Activated naive CD4-positive, alpha-beta T cell treated with anti-CD3 and anti-CD28 coated beads, Interleukin-2, amount 10 ng/mL, durations not matched to agents 7 days and 5 days (primary cell): ENCODE measurements at regions not wholly inside any gene's neighbourhood (a gene's known extent, or its start where the extent isn't known, plus 50 kb on each side); places are given as distances from the start of the nearest gene placed in this dataset.
"Not testable (repeated sequence)": the region's sequence is repeated elsewhere in the genome, so short reads cannot be mapped to it uniquely, and the experiment has no call there.

ENCODE experiments used
- CTCF ChIA-PET: fragments of 350-600 bp; sonication (Branson Sonifier 250); formaldehyde crosslinking; loops from one replicate; lab custom pipeline; 2021; ENCODE audit warnings: antibody characterized with exemption; lab: Charles Lee
- DNase-seq: peaks from one replicate; pipeline ENCODE4 v3.0.0-alpha.2; 2020
- H3K27ac Mint-ChIP-seq: one replicate; pipeline ENCODE4 v1.8.0; 2021; ENCODE audit warnings: mild to moderate bottlenecking, moderate library complexity, mixed read lengths
- H3K27me3 Mint-ChIP-seq: one replicate; pipeline ENCODE4 v1.8.0; 2021; ENCODE audit warnings: mild to moderate bottlenecking, mixed read lengths
- H3K36me3 Mint-ChIP-seq: one replicate; pipeline ENCODE4 v1.8.0; 2021; ENCODE audit warnings: mixed read lengths
- H3K4me1 Mint-ChIP-seq: one replicate; pipeline ENCODE4 v1.8.0; 2021; ENCODE audit warnings: mixed read lengths
- H3K4me3 Mint-ChIP-seq: one replicate; pipeline ENCODE4 v1.8.0; 2021; ENCODE audit warnings: mild to moderate bottlenecking, moderate library complexity, mixed read lengths
- H3K9me3 Mint-ChIP-seq: one replicate; pipeline ENCODE4 v1.8.0; 2021; ENCODE audit warnings: mixed read lengths

DNA sequence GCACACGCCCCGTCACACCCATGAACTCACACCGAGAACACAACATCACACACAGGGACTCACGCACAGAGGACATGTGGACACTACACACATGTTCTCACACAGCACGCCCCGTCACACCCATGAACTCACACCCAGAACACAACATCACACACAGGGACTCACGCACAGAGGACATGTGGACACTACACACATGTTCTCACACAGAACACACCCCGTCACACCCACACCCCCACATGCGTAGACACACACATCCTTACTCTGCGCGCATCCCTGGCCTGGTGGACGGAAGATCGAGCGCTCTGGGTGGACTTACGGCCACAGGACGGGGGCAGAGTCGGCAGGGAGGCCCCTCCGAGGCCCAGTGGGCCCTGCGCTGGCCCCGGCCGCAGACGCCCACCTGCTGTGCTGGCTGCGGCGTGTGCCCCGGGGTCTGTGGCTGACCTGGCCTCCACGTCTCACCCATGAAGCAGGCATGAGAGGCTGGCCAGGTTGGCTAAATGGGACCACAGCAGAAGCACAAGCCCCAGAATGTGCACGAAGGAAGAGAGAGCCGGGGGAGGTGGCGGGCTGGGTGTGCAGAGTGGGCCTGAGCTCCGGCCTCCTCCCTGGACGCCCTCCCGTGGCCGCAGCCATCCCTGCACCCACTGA lies 125.5 kb downstream of the METRNL start:
- not testable (repeated sequence) for H3K4me3 Mint-ChIP-seq, H3K27ac Mint-ChIP-seq, DNase-seq, H3K36me3 Mint-ChIP-seq, H3K9me3 Mint-ChIP-seq
- Mint-ChIP-seq H3K27me3 (peaks cover 16% of the 10 kb centered on the region), H3K4me1 (peaks cover 28% of the 10 kb centered on the region)
- CTCF ChIA-PET = interaction anchor here (1.3 kb wide), 1 partner anchor 18 kb away, joined by 3 read pairs; no protein-coding TSS in a partner anchor

DNA sequence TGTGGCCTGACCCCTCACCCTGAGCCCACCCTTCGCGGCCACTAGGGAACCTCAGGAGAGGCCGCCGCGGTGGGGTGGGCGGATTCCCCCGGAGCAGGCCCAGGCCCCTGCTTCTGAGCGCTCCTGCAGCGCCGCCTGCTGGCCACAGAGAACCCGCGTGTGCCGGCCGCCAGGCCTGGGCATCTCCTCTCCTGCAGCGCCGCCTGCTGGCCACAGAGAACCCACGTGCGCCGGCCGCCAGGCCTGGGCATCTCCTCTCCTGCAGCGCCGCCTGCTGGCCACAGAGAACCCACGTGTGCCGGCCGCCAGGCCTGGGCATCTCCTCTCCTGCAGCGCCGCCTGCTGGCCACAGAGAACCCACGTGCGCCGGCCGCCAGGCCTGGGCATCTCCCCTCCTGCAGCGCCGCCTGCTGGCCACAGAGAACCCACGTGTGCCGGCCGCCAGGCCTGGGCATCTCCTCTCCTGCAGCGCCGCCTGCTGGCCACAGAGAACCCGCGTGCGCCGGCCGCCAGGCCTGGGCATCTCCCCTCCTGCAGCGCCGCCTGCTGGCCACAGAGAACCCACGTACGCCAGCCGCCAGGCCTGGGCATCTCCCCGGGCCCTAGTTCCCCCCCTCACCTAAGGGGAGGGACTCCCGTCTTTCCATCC lies 126.1 kb downstream of the METRNL start:
- H3K4me3 Mint-ChIP-seq, H3K27ac Mint-ChIP-seq, CTCF ChIA-PET: not testable (repeated sequence)

DNA sequence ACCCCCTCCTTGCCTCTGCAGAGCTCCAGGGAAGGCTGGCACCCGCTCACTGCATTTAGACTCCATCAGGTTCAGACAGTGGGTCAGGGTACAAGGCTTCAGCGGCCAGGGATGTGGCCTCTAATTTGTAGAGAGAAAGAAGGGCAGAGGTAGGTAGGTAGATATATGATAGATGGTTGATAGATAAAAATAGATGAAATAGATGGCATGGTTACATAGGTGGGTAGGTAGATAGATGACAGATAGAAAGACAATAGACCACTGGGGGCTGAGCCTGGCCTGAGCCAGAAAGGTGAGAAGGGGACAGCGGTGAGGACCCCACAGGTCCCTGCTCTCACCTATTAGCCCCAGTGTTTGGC lies 126.6 kb downstream of the METRNL start:
- Mint-ChIP-seq H3K27me3 (peaks cover 12% of the 10 kb centered on the region), H3K4me1 (peaks cover 16% of the 10 kb centered on the region)
- H3K36me3 Mint-ChIP-seq, H3K4me3 Mint-ChIP-seq, H3K27ac Mint-ChIP-seq, DNase-seq, H3K9me3 Mint-ChIP-seq, CTCF ChIA-PET: not testable (repeated sequence)

More for the DNA sequence above, 126.1 kb downstream of the METRNL start:
- H3K4me1 Mint-ChIP-seq = peaks cover 21% of the 10 kb centered on the region
- H3K9me3 Mint-ChIP-seq, H3K36me3 Mint-ChIP-seq: not testable (repeated sequence)
- H3K27me3 Mint-ChIP-seq = peaks cover 16% of the 10 kb centered on the region
- DNase-seq = peak; percentile 73

DNA sequence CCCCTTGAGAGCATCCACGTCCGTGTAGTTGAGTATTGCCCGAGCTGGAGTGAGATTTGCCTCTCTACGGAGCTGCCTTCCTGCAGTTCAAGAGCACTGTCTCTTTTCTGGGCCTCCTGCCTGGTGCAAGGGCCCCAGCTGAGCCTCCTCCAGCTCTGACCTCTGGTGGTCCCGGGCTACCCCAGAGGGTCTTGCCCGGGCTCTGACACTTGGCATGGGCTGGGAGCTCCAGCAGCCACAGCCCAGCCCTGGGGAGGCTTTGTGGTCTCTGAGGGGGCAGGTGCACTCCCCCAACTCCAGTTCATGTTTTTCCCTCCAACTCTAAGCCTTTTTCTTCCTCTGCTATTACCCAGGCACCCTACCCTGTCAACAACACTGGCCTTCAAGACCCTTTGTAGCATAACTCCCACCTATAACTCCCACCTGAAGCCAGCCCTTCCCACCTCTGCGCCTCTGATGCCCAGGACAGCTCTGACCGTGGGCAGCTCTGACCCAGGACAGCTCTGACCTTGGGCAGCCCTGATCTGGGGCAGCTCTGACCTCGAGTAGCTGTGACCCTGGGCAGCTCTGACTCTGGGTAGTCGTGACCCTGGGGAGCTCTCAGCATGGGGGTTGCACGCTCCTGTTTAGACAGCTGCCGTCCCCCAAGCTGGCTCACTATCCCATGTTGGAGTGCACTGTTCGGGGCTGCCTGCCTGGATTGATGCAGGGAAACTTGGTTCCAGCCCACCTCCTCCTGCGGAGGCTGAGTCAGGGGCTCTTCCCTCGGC lies 127.6 kb downstream of the METRNL start:
- peaks cover 12% of the 10 kb centered on the region for H3K27me3 Mint-ChIP-seq
- DNase-seq, H3K4me3 Mint-ChIP-seq, H3K4me1 Mint-ChIP-seq, H3K27ac Mint-ChIP-seq, CTCF ChIA-PET, H3K36me3 Mint-ChIP-seq, H3K9me3 Mint-ChIP-seq: not testable (repeated sequence)

DNA sequence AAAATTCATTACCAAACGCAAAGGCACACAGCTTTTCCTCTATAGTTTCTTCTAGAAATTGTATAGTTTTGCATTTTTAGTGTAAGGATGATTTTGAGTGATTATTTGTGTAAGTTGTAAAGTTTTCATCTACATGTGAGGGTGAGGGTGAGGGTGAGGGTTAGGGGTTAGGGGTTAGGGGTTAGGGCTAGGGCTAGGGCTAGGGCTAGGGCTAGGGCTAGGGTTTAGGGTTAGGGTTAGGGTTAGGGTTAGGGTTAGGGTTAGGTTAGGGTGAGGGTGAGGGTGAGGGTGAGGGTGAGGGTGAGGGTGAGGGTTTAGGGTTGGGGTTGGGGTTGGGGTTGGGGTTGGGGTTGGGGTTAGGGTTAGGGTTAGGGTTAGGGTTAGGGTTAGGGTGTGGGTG lies 167.6 kb downstream of the METRNL start:
- H3K27me3 Mint-ChIP-seq, CTCF ChIA-PET, H3K4me1 Mint-ChIP-seq, H3K9me3 Mint-ChIP-seq, H3K4me3 Mint-ChIP-seq, H3K27ac Mint-ChIP-seq, H3K36me3 Mint-ChIP-seq: not testable (repeated sequence)
- DNase-seq = peak; percentile 20
